ENCODE measurements at regions not wholly inside any gene's neighbourhood (a gene's known extent, or its start where the extent isn't known, plus 50 kb on each side); places are given as distances from the start of the nearest gene placed in this dataset.

DNA sequence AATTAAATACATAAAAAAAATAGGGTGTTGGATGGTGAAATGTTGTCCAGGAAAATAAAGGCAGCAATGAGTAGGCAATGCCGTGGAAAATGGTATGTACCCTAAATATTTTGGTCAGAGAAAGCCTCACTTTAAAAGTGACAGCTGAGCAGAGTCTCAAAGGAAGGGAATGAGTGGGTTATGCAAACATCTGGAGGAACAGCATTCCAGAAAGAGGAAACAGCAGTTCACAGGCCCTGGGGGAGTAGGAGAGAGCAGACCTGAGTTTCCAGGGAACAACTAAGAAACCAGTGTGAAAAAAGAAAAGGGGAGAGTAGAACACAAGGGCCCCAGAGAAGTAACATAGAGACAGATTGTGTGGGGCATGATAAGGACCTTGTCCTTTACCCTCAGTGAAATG is 230.0 kb upstream of the CNTN3 start:
- TF ChIP-seq JUNB (IDR thresholded peaks at IDR 0.05) (no peak), CEBPB (IDR thresholded peaks at IDR 0.05) (no peak), CTCF (IDR thresholded peaks at IDR 0.05) (no peak), CBX8 (IDR thresholded peaks at IDR 0.05) (no peak), POLR2AphosphoS2 (conservative IDR thresholded peaks at IDR 0.05; ENCODE audit: low read length) (no peak), REST (IDR thresholded peaks at IDR 0.05) (no peak), POLR2A (IDR thresholded peaks at IDR 0.05; ENCODE audit: low read length) (no peak), RCOR1 (IDR thresholded peaks at IDR 0.05; ENCODE audit: low read depth, low read length) (no peak), RFX5 (IDR thresholded peaks at IDR 0.05) (no peak), EP300 (IDR thresholded peaks at IDR 0.05) (no peak)
